ENCODE measurements at regions not wholly inside any gene's neighbourhood (a gene's known extent, or its start where the extent isn't known, plus 50 kb on each side); places are given as distances from the start of the nearest gene placed in this dataset.

DNA sequence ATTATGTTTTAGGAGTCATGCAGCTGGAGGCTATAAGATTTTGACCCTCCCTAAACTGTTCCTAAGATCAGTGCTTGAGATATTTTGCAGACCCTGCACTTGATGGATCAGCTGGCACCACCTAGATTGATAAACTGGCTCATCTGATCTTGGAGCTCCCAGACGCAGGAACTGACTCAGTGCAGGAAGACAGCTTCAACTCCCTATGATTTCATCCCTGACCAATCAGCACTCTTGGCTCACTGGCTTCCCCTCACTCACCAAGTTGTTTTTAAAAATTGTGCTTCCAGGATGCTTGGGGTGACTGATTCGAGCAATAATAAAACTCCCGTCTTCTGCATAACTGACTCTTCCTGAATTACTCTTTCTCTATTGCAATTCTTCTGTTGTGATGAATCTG, 637.5 kb upstream of the FAT3 start:
- Histone ChIP-seq H3K4me1 (ENCODE audit: control insufficient read depth, extremely low read depth, insufficient read depth, low read length) (no peaks in the 10 kb centered on the region), H3K27me3 (ENCODE audit: control insufficient read depth in 2 of 2, insufficient read depth in 2 of 2, low read length in 2 of 2) (no peaks in the 10 kb centered on the region), H3K79me2 (ENCODE audit: control insufficient read depth, insufficient read depth, low read length) (no peaks in the 10 kb centered on the region), H4K20me1 (replicated peaks; ENCODE audit: control insufficient read depth, extremely low read depth, insufficient read depth, low read length) (no peaks in the 10 kb centered on the region), H3K36me3 (ENCODE audit: control insufficient read depth in 2 of 2, extremely low read depth in 1 of 2, insufficient read depth in 2 of 2, low read length in 2 of 2) (no peaks in the 10 kb centered on the region), H3K9me3 (replicated peaks; ENCODE audit: control insufficient read depth, insufficient read depth, low read length) (peaks cover 2% of the 10 kb centered on the region), H3K27ac (ENCODE audit: insufficient read depth, low read depth, low read length) (no peak overlapping the region), H3K4me2 (ENCODE audit: insufficient read depth, low read length) (no peak overlapping the region), H3K9ac (replicated peaks; ENCODE audit: extremely low read depth, insufficient read depth, low read length) (no peak overlapping the region), H2AFZ (ENCODE audit: low read depth, low read length) (no peak overlapping the region), H3K9me1 (replicated peaks; ENCODE audit: control insufficient read depth, extremely low read depth, insufficient read depth, low read length) (no peaks in the 10 kb centered on the region), H3K4me3 (replicated peaks in 1 of 3; ENCODE audit: insufficient read depth in 1 of 3, low read depth in 1 of 3, low read length in 3 of 3) (no peak overlapping the region)
- FAIRE-seq, result no peak
- BruUV-seq (replicated peaks), result no TSS peak
- intact Hi-C loops (cut with micrococcal nuclease) (no loop called here), dilution Hi-C loops (cut with MboI; ENCODE audit: extremely low pct_ligation_motif_present, low sequenced_read_pairs) (no loop called here)
- CTCF ChIA-PET, result no interaction called here
- DNase-seq (ENCODE audit: low read depth, low spot score), result peak; percentile 32
- no peak for TF ChIP-seq GATA2 (IDR thresholded peaks at IDR 0.05; ENCODE audit: insufficient read depth, insufficient read length, low read depth, low read length)
- POLR2A ChIA-PET, result no interaction called here

DNA sequence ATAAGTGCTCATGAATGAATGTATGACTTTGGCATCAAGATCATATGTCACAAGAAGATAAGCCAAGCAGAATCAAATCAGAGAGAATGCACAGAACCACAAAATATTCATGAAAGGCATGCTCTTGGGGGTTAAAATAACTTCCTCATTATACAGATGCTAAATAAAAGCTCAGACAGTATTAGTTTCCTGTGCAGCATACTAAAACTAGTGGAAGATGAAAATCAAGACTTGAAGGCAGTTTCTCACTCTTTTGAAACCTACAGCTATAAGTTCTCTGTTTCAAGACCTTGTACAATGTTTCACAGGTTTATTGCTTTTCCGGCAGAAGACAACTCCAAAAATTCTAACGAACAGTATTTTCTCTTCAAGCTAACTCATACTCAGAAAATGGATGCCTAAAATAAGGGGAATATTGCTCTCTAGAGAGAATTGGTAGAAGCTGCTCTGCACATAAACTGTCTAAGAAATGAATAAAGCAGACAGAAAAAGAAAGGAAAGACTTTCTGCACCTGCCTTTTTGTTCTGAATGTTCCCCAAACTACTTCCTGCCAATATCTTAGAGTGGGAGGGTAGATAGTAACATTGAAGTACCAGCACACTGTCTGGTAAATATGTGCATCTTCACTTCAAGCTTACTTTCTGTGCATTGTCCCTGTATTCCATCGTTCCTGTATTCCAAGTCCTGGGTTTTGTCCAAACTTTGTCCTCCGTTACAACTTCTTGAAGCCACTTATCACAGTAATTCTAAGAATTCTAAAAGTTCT, 639.4 kb upstream of the FAT3 start:
- peaks cover 1% of the 10 kb centered on the region for H3K9me3 ChIP-seq (replicated peaks; ENCODE audit: control insufficient read depth, insufficient read depth, low read length)
- dilution Hi-C loops (cut with MboI; ENCODE audit: extremely low pct_ligation_motif_present, low sequenced_read_pairs), result no loop called here

More for the DNA sequence above, 639.4 kb upstream of the FAT3 start:
- intact Hi-C loops (cut with micrococcal nuclease), result no loop called here
- Histone ChIP-seq H3K79me2 (ENCODE audit: control insufficient read depth, insufficient read depth, low read length) (no peaks in the 10 kb centered on the region), H3K4me2 (ENCODE audit: insufficient read depth, low read length) (no peak overlapping the region), H3K4me1 (ENCODE audit: control insufficient read depth, extremely low read depth, insufficient read depth, low read length) (no peaks in the 10 kb centered on the region), H2AFZ (ENCODE audit: low read depth, low read length) (no peak overlapping the region), H4K20me1 (replicated peaks; ENCODE audit: control insufficient read depth, extremely low read depth, insufficient read depth, low read length) (no peaks in the 10 kb centered on the region), H3K36me3 (ENCODE audit: control insufficient read depth in 2 of 2, extremely low read depth in 1 of 2, insufficient read depth in 2 of 2, low read length in 2 of 2) (no peaks in the 10 kb centered on the region), H3K9me1 (replicated peaks; ENCODE audit: control insufficient read depth, extremely low read depth, insufficient read depth, low read length) (no peaks in the 10 kb centered on the region), H3K27ac (ENCODE audit: insufficient read depth, low read depth, low read length) (no peak overlapping the region), H3K27me3 (ENCODE audit: control insufficient read depth in 2 of 2, insufficient read depth in 2 of 2, low read length in 2 of 2) (no peaks in the 10 kb centered on the region), H3K9ac (replicated peaks; ENCODE audit: extremely low read depth, insufficient read depth, low read length) (no peak overlapping the region), H3K4me3 (replicated peaks in 1 of 3; ENCODE audit: insufficient read depth in 1 of 3, low read depth in 1 of 3, low read length in 3 of 3) (no peak overlapping the region)
- no peak for DNase-seq (ENCODE audit: low read depth, low spot score)
- no TSS peak for BruUV-seq (replicated peaks)
- TF ChIP-seq, protein P1, sequence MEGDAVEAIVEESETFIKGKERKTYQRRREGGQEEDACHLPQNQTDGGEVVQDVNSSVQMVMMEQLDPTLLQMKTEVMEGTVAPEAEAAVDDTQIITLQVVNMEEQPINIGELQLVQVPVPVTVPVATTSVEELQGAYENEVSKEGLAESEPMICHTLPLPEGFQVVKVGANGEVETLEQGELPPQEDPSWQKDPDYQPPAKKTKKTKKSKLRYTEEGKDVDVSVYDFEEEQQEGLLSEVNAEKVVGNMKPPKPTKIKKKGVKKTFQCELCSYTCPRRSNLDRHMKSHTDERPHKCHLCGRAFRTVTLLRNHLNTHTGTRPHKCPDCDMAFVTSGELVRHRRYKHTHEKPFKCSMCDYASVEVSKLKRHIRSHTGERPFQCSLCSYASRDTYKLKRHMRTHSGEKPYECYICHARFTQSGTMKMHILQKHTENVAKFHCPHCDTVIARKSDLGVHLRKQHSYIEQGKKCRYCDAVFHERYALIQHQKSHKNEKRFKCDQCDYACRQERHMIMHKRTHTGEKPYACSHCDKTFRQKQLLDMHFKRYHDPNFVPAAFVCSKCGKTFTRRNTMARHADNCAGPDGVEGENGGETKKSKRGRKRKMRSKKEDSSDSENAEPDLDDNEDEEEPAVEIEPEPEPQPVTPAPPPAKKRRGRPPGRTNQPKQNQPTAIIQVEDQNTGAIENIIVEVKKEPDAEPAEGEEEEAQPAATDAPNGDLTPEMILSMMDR (IDR thresholded peaks at IDR 0.05; ENCODE audit: extremely low read depth in 1 of 2, insufficient read depth in 1 of 2, low read depth in 1 of 2, low read length in 2 of 2), result no peak
- TF ChIP-seq GATA2 (IDR thresholded peaks at IDR 0.05; ENCODE audit: insufficient read depth, insufficient read length, low read depth, low read length) (no peak), POLR2AphosphoS5 (IDR thresholded peaks at IDR 0.05; ENCODE audit: insufficient read depth, low read depth, low read length) (no peak), MAX (IDR thresholded peaks at IDR 0.05; ENCODE audit: insufficient read depth, insufficient read length) (no peak), EZH2 (IDR thresholded peaks at IDR 0.05; ENCODE audit: borderline replicate concordance, low read depth, low read length, severe bottlenecking) (no peak), POLR2A (IDR thresholded peaks at IDR 0.05; ENCODE audit: low read depth, low read length) (no peak), JUN (IDR thresholded peaks at IDR 0.05; ENCODE audit: borderline replicate concordance, insufficient read depth, insufficient read length, low read depth) (no peak), FOS (IDR thresholded peaks at IDR 0.05; ENCODE audit: borderline replicate concordance, insufficient read depth, low read length) (no peak), MYC (IDR thresholded peaks at IDR 0.05; ENCODE audit: low read depth, low read length) (no peak)
- ChIA-PET POLR2A (no interaction called here), CTCF (no interaction called here)
- FAIRE-seq, result no peak

Data from endothelial cell of umbilical vein (primary cell).